Fibroblast of villous mesenchyme (primary cell): ENCODE measurements at regions not wholly inside any gene's neighbourhood (a gene's known extent, or its start where the extent isn't known, plus 50 kb on each side); places are given as distances from the start of the nearest gene placed in this dataset.

Experiments used
- DNase-seq: peaks from one replicate; pipeline ENCODE4 v3.0.0-alpha.2; 2010; ENCODE audit warnings: low read depth
- H3K4me3 ChIP-seq: 2 replicates; pipeline ENCODE4 v1.5.1; 2011; ENCODE audit warnings: low read depth, mild to moderate bottlenecking, low read length
- TF ChIP-seq, protein P1 (sequence below): IDR thresholded peaks from 2 replicates; pipeline ENCODE4 v1.5.1; 2012; ENCODE audit warnings: low read depth, mild to moderate bottlenecking, low read length; ENCODE audit not compliant: insufficient read depth

DNA sequence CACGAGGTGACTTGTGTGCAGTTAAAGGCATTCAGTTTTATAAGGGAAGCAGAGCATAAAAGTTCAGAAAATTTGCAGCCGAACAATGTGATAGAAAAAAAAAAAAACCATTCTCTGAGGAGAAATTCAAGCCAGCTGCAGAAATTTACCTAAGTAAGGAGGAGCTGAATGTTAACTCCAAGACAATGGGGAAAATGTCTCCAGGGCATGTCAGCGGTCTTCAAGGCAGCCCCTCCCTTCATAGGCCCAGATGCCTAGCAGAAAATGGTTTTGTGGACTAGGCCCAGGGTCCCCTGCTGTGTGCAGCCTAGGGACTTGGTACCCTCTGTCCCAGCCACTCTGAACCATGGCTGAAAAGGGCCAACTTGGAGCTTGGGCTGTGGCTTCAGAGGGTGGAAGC lies 1764.0 kb downstream of the C4orf33 start:
- H3K4me3 ChIP-seq, result no peak overlapping the region
- TF ChIP-seq, protein P1, sequence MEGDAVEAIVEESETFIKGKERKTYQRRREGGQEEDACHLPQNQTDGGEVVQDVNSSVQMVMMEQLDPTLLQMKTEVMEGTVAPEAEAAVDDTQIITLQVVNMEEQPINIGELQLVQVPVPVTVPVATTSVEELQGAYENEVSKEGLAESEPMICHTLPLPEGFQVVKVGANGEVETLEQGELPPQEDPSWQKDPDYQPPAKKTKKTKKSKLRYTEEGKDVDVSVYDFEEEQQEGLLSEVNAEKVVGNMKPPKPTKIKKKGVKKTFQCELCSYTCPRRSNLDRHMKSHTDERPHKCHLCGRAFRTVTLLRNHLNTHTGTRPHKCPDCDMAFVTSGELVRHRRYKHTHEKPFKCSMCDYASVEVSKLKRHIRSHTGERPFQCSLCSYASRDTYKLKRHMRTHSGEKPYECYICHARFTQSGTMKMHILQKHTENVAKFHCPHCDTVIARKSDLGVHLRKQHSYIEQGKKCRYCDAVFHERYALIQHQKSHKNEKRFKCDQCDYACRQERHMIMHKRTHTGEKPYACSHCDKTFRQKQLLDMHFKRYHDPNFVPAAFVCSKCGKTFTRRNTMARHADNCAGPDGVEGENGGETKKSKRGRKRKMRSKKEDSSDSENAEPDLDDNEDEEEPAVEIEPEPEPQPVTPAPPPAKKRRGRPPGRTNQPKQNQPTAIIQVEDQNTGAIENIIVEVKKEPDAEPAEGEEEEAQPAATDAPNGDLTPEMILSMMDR, result no peak
- no peak for DNase-seq

- TF ChIP-seq, protein P1, result no peak
- H3K4me3 ChIP-seq, result no peak overlapping the region
- DNase-seq, result no peak
Observed at GRCh38 chr4:130896920-130897319, 1801.0 kb downstream of the C4orf33 start.

DNA sequence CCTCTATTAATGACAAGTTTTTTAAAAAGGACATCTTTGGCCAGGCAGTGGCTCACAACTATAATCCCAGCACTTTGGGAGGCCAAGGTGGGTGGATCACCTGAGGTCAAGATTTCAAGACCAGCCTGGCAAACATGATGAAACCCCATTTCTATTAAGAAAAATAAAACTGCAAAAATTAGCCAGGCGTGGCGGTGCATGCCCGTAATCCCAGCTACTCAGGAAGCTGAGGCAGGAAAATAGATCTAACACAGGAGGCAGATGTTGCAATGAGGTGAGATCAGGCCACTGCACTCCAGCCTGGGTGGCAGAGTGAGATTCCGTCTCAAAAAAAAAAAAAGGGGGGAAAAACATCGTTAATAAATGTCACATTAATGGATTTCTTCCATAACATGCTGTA lies 1805.4 kb downstream of the C4orf33 start:
- DNase-seq, result no peak
- no peak overlapping the region for H3K4me3 ChIP-seq
- TF ChIP-seq, protein P1, result no peak

DNA sequence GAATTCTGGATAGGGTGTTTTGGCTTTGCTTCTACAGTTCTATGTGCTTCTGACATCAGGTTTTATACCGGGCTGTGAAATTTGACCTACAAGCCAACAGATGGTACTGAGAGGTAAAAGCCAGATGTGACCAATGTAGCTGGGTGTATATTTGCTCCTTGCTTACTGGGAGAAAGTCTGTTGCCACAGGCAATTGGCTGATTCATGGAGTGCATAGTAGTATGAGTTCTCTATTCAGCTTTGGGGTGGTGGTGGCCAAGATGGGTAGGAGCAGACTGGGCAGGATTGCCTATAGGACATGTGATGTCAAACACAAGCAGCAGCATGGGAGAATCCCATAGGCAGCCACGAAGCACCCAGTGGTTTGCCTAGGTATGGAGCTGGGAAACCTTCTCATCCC lies 1827.0 kb downstream of the C4orf33 start:
- TF ChIP-seq, protein P1, result no peak
- no peak for DNase-seq
- H3K4me3 ChIP-seq, result no peak overlapping the region

DNA sequence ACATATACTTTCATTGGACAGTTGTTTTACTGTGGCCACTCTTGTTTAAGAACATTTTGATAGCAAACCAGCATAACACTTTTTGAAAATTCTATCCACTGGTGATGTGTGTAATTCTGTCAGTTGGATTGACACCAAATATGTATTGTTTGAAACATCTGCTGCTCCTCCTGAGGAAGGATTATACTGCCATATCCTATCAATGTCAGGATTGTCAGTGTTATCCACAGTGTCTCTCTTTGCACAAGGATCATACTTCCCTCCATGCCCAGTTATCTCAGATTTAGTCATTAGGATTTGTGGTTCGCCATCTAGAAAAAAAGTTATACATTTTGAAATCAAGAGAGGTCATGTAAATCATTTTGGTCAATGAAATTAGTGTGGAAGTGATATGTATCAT lies 1859.6 kb downstream of the C4orf33 start:
- DNase-seq, result no peak
- TF ChIP-seq, protein P1, result no peak
- H3K4me3 ChIP-seq, result no peak overlapping the region

GRCh38 chr4:130985371-130985770 lies 1889.4 kb downstream of the C4orf33 start:
- H3K4me3 ChIP-seq, result no peak overlapping the region
- no peak for DNase-seq
- TF ChIP-seq, protein P1, result no peak

- no peak for DNase-seq
- H3K4me3 ChIP-seq, result no peak overlapping the region
- TF ChIP-seq, protein P1, result no peak
Observed at GRCh38 chr4:130995988-130996387, 1900.0 kb downstream of the C4orf33 start.
